Islet precursor cell (in vitro differentiated cells): ENCODE measurements at regions not wholly inside any gene's neighbourhood (a gene's known extent, or its start where the extent isn't known, plus 50 kb on each side); places are given as distances from the start of the nearest gene placed in this dataset.

Experiments used
- DNase-seq: peaks from one replicate; pipeline ENCODE4 v3.0.0-alpha.2; 2018

DNA sequence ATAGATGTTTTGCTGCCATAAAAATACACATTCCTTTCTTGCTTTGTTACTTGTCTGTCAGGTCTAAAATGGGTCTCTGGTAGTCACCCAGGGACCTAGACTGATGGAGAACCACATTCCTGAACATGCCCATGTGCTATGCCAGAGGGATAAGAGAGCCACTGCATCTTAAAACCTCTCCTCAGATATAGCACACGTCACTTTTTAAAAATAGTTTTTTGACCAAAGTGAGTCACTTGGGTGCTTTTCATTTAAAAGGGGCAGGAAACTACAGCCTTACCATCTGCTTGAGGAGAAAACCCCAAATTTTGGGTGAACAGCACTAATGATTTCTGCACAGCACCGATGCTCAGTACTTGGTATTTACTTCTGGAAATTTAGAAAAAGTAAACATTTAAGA lies 197.8 kb downstream of the OGFRL1 start:
- DNase-seq, result no peak

DNA sequence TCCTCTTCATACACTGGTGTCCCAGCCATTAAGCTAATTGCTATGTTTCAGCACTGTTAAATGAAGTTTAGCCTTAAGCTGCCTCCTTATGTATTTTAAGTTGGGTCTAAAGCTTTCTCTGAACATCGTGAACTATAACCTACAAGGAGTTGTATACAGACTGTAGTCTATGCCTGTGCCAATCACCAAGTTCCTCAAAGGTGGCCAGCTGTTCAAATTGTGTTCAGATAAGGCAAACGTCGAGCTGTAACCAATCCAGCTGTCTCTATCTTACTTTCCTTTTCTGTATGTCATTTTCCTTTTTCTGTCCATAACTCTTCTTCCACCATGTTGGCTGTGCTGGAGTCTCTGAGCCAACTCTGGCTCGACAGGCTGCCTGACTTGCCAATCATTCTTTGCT lies 199.6 kb downstream of the OGFRL1 start:
- no peak for DNase-seq

GRCh38 chr6:71489736-71490135 lies 201.1 kb downstream of the OGFRL1 start:
- peak; percentile 95 for DNase-seq

GRCh38 chr6:71490876-71491275 lies 202.3 kb downstream of the OGFRL1 start:
- no peak for DNase-seq

DNA sequence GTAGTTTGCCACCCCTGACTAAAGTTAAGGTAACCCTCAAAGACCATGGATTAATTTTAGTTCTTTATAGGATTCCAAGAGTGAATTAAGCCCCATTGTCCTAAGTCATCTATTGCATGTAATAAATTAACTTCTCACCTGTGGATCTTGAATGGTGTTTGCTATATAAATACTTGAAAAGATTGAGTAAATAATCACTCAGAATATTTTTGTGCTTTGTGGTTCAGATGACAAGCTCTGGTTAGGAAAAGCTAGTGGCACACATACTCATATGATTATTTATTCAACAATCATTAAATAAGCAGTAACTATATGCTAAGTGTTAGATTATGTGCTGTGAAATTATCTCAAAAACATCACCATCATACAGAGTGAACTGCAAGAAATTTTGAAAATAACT lies 203.2 kb downstream of the OGFRL1 start:
- no peak for DNase-seq

DNA sequence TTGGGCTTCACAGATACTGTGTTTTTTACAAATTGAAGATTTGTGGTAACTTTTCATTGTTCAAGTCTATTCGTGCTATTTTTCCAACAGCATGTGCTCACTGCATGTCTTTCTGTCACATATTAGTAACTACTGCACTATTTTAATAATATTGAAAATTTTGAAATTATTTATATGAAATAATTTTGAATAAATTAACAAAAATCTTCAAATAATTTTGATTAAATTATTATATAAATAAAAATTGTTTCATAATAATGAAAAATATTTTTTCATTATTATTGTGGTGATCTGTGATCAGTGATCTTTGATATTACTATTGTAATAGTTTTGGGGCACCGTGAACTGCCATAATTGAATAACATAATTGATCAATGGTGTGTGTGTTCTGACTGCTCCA lies 204.1 kb downstream of the OGFRL1 start:
- DNase-seq, result no peak

- DNase-seq, result no peak
These were observed 207.6 kb downstream of the OGFRL1 start for GRCh38 chr6:71496018-71496721.

- DNase-seq, result no peak
These were observed 208.1 kb downstream of the OGFRL1 start for GRCh38 chr6:71496722-71497033.

DNA sequence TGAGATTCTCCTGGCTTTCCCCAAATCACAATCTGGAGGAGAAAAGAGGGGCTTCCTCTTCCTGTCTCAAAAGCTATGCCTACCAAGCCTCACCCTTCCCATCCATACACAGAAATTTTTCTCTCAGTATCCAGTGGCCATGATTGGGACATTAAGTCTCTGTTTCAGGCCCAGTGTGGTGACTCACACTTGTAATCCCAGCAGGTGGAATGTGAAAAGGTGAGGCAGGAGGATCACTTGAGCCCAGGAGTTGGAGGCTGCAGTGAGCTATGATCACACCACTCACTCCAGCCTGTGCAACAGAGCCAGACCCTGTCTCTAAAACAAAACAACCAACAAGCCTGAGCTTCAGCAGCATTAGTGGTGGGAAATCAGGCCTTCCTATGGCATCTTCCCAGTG lies 210.0 kb downstream of the OGFRL1 start:
- DNase-seq, result peak; percentile 62

GRCh38 chr6:71499667-71500066 lies 211.1 kb downstream of the OGFRL1 start:
- no peak for DNase-seq

DNA sequence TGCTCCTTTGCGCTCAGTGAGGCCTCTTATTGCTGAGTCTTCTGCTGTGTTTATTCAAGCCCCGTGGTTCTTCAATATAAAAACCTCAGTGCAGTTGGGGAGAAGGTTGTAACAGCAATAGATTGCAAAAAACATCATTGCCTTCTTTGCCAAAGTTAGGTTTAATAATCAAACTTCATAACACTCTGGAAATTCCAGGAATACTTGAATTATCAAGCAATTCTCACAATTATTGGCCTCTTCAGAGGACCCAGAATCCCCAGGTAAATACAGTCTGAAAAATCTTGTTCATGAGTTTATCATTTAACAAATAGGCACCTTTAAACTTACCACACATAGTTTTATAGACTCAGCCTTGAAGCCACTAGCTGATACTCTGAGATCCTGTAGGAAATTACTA lies 213.6 kb downstream of the OGFRL1 start:
- no peak for DNase-seq

DNA sequence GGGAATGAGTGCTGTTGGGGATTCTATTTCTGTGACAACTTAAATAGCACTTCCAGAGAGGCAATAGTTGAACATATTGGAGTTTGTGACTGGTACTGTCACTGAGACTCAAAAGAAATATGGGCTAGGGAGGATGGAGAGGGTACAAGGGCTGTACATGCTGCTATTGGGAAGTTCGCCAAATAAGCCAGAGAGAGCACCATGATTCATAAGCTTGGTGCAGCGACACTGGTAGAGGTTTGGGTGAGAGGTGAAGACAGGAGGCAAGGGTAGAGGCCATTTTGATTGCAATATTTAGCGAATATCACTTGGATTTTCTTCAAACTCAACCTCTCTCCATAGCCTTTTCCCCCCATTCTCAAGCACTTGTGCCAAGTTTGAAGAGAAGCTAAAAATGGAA lies 214.3 kb downstream of the OGFRL1 start:
- DNase-seq, result no peak

DNA sequence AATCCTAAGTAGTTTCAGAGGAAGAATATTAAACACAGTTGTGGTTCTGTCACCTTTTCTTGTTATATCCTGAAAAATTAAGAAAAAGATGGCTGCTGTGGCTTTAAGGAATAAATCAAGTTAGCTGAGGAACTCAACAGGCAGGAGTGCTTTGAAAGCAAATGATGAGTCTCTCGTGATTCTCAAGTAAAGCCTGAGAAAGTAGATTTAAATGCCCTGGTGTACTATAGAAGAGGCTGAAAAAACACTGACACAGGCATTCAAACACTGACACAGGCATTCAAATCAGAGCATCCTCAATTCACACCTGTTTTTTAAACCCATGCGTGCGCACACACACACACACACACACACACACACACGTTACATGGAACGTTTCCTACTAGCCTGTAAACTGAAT lies 218.6 kb downstream of the OGFRL1 start:
- DNase-seq, result no peak

DNA sequence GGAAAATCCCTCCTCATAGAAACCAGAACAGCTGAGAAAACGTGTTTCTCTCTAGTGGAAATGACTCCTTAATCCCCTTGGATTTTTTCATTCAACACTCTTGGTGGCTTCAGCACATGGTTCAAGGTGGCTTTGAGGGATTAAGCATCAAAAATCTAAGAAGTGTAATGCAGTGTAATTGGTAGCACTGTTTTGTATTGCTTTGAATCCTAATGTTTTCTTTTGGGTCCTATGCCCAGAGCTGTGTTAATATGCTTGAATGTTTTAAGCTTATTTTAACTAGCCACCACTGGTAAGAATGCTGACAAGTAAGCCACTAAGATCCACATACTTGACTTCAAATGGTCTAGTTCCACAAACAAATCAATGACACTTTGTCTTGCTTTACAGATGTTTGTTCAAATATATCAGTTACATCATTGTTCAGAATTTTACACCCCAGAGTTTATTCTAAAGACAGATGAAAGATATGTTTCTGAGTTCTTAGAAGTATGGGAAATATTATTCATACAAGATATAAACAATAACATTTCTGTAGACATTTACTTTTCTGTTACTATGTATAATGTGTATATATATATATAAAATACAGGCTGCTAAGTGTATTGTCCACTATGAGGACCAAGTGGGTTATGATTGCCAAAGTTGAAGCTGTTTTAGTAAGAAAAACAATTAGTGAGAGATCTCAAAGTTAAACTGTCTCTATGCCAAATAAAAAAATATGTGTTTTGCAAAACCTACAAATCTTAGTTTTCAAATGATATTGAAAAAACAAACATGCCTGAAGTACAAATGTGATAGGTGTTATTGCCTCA lies 220.8 kb downstream of the OGFRL1 start:
- DNase-seq, result no peak

DNA sequence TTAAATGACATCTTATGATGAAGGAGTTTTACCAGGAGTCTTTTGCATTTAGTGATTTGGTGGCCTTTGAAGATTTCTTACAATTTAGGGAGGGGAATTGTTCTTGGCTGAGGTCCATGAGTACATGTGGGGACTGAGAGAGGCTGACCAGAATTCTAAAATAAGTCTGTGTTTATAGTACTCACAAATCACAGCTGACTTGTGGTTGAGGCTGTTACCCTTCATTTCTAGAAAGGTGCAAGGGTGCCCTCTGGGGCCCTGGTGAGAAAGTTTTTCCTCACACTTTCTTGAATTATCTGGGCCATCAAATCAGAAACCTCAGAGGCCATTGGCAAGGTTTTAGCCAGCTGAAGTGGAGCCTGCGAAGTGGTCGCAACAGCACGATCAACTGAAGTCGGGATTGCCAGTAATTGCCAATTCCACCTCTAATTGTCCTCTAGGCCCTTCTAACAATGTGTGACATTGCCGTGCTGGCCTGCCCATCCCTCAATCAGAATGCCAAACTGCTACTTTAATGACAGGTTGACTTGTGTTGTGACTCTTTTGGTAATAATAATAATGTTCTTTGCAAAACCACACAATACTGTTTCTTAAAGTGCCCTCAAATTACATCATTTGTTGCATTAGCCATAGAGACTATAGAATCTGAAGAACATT lies 221.6 kb downstream of the OGFRL1 start:
- DNase-seq, result peak; percentile 80

DNA sequence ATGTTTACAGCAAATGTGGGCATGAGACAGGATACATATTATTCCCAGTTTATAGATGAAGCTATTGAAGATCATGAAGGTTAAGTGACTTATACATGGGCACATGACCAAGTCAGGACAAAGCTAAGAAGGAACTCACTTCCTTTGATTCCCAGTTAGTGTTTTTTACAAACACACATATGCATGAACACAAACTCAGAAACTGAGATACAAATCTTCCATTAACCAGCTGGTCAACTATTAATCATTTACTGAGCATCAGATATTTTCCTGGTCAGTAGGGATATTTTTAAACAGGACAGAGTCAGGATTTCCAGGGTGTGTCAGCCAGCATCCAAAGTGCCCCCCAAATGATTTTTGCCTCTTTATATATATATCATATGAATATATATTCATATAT lies 222.2 kb downstream of the OGFRL1 start:
- DNase-seq, result no peak

DNA sequence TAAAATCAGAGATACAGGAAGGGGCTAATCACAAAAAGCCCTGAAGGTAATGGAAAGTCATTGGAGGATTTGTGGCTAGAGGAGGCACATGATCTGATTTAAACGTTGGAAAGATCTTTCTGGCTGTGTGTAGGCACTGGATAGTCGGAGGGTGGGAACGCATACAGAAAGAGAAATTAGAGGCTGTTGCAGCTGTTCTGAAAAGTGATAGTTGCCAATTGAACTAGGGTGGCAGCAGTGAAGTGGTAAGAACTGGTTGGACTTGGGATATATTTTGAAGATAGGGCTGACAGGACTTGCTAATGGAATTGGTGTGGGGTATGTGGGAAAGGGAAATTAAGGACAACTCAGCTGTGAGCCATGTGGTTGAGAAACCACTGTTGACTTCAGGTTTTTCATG lies 223.6 kb downstream of the OGFRL1 start:
- no peak for DNase-seq

- DNase-seq, result no peak
These were observed 224.4 kb downstream of the OGFRL1 start for GRCh38 chr6:71513036-71513435.

DNA sequence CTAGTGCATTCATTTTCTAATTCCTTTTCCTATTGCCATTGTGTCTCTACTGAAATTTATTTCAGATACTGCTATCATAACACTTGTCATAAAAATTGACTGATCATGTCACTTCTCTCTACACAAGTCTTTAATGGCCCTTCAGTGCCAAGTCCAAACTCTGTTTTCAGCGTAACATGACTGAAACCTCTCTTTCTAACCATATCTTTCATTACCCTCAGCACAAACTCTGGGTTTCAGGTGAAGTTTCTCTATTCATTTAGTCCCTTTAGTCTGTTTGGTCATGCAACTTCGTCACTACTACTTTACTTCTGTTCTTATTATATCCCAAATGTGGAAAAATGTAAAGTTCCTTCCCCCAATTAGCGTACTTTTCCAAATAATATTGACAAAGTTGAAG lies 234.9 kb downstream of the OGFRL1 start:
- DNase-seq, result no peak

GRCh38 chr6:71524201-71524600 lies 235.6 kb downstream of the OGFRL1 start:
- no peak for DNase-seq

- DNase-seq, result no peak
These were observed 239.3 kb downstream of the OGFRL1 start for GRCh38 chr6:71527886-71528285.

- no peak for DNase-seq
These were observed 240.4 kb downstream of the OGFRL1 start for GRCh38 chr6:71529026-71529425.

- DNase-seq, result no peak
These were observed 241.2 kb downstream of the OGFRL1 start for GRCh38 chr6:71529769-71530168.

DNA sequence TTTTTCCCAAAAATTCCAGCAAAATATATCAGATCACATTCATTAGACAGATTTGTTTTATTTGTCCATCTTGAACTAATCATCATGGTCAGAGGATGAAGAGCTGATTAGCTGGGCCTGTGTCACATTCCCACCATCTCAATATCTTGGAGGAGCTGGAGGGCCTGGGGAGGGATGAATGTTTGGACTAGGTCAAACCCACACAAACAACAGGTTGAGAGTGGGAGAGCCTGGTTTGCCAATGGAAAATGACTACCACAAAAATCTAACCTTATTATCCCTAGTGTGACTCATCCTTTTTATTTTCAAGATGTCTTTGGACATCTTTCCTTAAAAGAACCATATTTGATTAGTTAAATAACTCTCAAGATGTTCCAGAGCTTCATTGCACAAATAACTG lies 242.4 kb downstream of the OGFRL1 start:
- DNase-seq, result no peak
